ENCODE measurements at regions not wholly inside any gene's neighbourhood (a gene's known extent, or its start where the extent isn't known, plus 50 kb on each side); places are given as distances from the start of the nearest gene placed in this dataset.
A peak's percentile ranks its signal among the peaks of the same experiment; 100 is the strongest.

GRCh38 chr2:145085612-145086011, 565.7 kb upstream of the ZEB2 start:
- no peak for DNase-seq

GRCh38 chr2:145080426-145080825, 560.5 kb upstream of the ZEB2 start:
- DNase-seq: no peak

GRCh38 chr2:145079641-145080040, 559.7 kb upstream of the ZEB2 start:
- DNase-seq: no peak

- no peak for DNase-seq
Measured at GRCh38 chr2:145078923-145079322, 559.0 kb upstream of the ZEB2 start.

- DNase-seq: no peak
Measured at GRCh38 chr2:145076085-145076484, 556.2 kb upstream of the ZEB2 start.

- DNase-seq: no peak
Measured at GRCh38 chr2:145075454-145076062, 555.6 kb upstream of the ZEB2 start.

GRCh38 chr2:145070703-145071102, 550.8 kb upstream of the ZEB2 start:
- DNase-seq: no peak

GRCh38 chr2:145068509-145068908, 548.6 kb upstream of the ZEB2 start:
- no peak for DNase-seq

- no peak for DNase-seq
Measured at GRCh38 chr2:145067549-145068030, 547.7 kb upstream of the ZEB2 start.

- DNase-seq: peak; percentile 55
Measured at GRCh38 chr2:145066856-145067548, 547.1 kb upstream of the ZEB2 start.

- DNase-seq: peak; percentile 38
Measured at GRCh38 chr2:145066151-145066661, 546.3 kb upstream of the ZEB2 start.

GRCh38 chr2:145065342-145065741, 545.4 kb upstream of the ZEB2 start:
- DNase-seq: no peak

GRCh38 chr2:145064511-145064910, 544.6 kb upstream of the ZEB2 start:
- no peak for DNase-seq

- no peak for DNase-seq
Measured at GRCh38 chr2:145060876-145061275, 541.0 kb upstream of the ZEB2 start.

GRCh38 chr2:145059914-145060313, 540.0 kb upstream of the ZEB2 start:
- no peak for DNase-seq

- no peak for DNase-seq
Measured at GRCh38 chr2:145059343-145059742, 539.4 kb upstream of the ZEB2 start.

- DNase-seq: no peak
Measured at GRCh38 chr2:145058457-145058856, 538.5 kb upstream of the ZEB2 start.

- no peak for DNase-seq
Measured at GRCh38 chr2:145055651-145056050, 535.7 kb upstream of the ZEB2 start.

GRCh38 chr2:145050134-145050533, 530.2 kb upstream of the ZEB2 start:
- DNase-seq: no peak

GRCh38 chr2:145049475-145049874, 529.6 kb upstream of the ZEB2 start:
- no peak for DNase-seq

GRCh38 chr2:145047554-145047953, 527.6 kb upstream of the ZEB2 start:
- no peak for DNase-seq

GRCh38 chr2:145044491-145044890, 524.6 kb upstream of the ZEB2 start:
- no peak for DNase-seq

GRCh38 chr2:145043399-145043834, 523.5 kb upstream of the ZEB2 start:
- DNase-seq: no peak

GRCh38 chr2:145041706-145042105, 521.8 kb upstream of the ZEB2 start:
- no peak for DNase-seq

All from femur (tissue), 1 donor.